CD4-positive, alpha-beta memory T cell (primary cell): ENCODE measurements at regions not wholly inside any gene's neighbourhood (a gene's known extent, or its start where the extent isn't known, plus 50 kb on each side); places are given as distances from the start of the nearest gene placed in this dataset.

ENCODE experiments used
- CTCF ChIA-PET: fragments of 350-600 bp; sonication (Branson Sonifier 250); formaldehyde crosslinking; loops from one replicate; lab custom pipeline; 2021; ENCODE audit warnings: inconsistent platforms; ENCODE audit not compliant: partially characterized antibody; lab: Charles Lee
- POLR2A ChIA-PET: fragments of 350-600 bp; sonication (Branson Sonifier 250); formaldehyde crosslinking; loops from one replicate; lab custom pipeline; 2021; ENCODE audit not compliant: partially characterized antibody; lab: Charles Lee
- DNase-seq, 5 donors: peaks; one replicate each; pipeline versions ENCODE4 v3.0.0 to v3.0.0-alpha.2; 2020 to 2022; ENCODE audit warnings: mixed read lengths in 1 of 5
- H3K27ac ChIP-seq: one replicate; pipeline ENCODE4 v1.7.0; 2013; ENCODE audit warnings: low read depth, low read length
- H3K27me3 ChIP-seq: 2 replicates; pipeline ENCODE4 v1.7.0; 2013; ENCODE audit warnings: mild to moderate bottlenecking, low read length, moderate library complexity; ENCODE audit not compliant: insufficient read depth
- H3K36me3 ChIP-seq: 2 replicates; pipeline ENCODE4 v1.7.0; 2013; ENCODE audit warnings: mild to moderate bottlenecking, low read length, moderate library complexity; ENCODE audit not compliant: insufficient read depth
- H3K4me1 ChIP-seq: 2 replicates; pipeline ENCODE4 v1.7.0; 2013; ENCODE audit warnings: mild to moderate bottlenecking, low read length, moderate library complexity; ENCODE audit not compliant: insufficient read depth
- H3K4me3 ChIP-seq, 2 donors: one replicate each; pipeline ENCODE4 v1.7.0; 2013; ENCODE audit warnings: low read length in 2 of 2, mild to moderate bottlenecking in 1 of 2
- H3K9me3 ChIP-seq, 2 donors: one replicate each; pipeline ENCODE4 v1.7.0; 2013; ENCODE audit warnings: low read length in 2 of 2, control low read depth in 1 of 2; ENCODE audit not compliant: control insufficient read depth in 1 of 2
- H3K27ac Mint-ChIP-seq, 7 donors: one replicate each; pipeline ENCODE4 v1.8.0; 2020 to 2021; ENCODE audit warnings: mixed read lengths in 7 of 7, mild to moderate bottlenecking in 6 of 7, inconsistent platforms in 3 of 7, moderate library complexity in 3 of 7
- H3K27me3 Mint-ChIP-seq, 2 donors: one replicate each; pipeline ENCODE4 v1.8.0; 2020 to 2021; ENCODE audit warnings: mixed read lengths in 2 of 2
- H3K36me3 Mint-ChIP-seq, 2 donors: one replicate each; pipeline ENCODE4 v1.8.0; 2020 to 2021; ENCODE audit warnings: mixed read lengths in 2 of 2, inconsistent platforms in 1 of 2, mild to moderate bottlenecking in 1 of 2
- H3K4me1 Mint-ChIP-seq, 4 donors: one replicate each; pipeline ENCODE4 v1.8.0; 2020 to 2021; ENCODE audit warnings: mixed read lengths in 4 of 4, mild to moderate bottlenecking in 1 of 4
- H3K4me3 Mint-ChIP-seq, 8 donors: one replicate each; pipeline ENCODE4 v1.8.0; 2020 to 2021; ENCODE audit warnings: mixed read lengths in 8 of 8, mild to moderate bottlenecking in 7 of 8, moderate library complexity in 6 of 8, inconsistent platforms in 3 of 8
- H3K9me3 Mint-ChIP-seq, 8 donors: one replicate each; pipeline ENCODE4 v1.8.0; 2020 to 2021; ENCODE audit warnings: mixed read lengths in 8 of 8, mild to moderate bottlenecking in 5 of 8, inconsistent platforms in 3 of 8, moderate library complexity in 1 of 8
- intact Hi-C: fragments of 100-400 bp; cut with micrococcal nuclease; formaldehyde crosslinking; loops from one replicate; pipeline ENCODE4 v1.15.1; 2023

DNA sequence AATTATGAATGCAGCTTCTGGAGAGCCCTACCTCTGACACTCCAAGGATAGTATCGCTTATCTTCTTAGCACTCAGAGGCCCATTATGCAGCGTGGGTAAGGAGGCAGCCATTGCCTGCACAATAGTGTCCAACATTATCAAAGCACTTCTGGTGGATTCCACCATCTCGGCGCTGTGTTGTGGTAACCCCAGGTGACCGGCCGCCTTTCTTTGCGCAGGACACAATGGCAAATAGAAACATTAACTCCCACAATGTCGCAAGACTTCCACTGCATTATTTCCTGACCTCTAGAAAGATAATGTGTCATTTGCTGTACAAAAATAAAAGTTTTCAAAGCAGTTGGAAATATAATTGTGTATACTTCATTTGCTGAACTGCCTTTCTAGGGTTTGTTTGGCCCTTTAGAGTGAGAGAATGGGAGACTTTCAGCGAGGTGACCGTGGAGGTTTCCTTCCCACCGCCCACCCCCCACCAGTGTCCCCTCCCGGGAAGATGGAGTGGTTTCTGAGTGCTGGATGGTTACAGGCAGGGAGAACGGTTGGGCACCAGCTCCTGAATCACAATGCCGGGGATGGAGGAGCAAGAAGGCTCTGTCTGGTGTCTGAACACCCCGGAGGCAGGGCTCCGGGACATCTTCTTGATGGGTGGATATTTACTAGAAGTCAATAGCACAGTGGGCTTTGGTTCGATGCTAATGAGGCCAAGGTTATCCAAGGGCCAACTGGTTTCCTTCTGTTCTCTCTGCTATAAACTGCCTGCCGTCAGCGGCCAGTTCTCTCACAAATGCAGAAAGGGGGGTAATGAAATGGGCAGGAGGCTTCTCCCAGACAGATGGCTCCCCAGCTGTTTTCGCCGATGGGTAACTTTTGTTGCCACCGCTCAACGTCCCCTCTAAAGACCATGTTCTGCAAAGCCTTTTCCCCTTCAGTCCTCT, 215.4 kb upstream of the PROX1 start:
- ChIA-PET POLR2A (no interaction called here), CTCF (interaction anchor here (0.9 kb wide), 1 partner anchor 10 kb away, joined by 3 read pairs; no protein-coding TSS in a partner anchor)

DNA sequence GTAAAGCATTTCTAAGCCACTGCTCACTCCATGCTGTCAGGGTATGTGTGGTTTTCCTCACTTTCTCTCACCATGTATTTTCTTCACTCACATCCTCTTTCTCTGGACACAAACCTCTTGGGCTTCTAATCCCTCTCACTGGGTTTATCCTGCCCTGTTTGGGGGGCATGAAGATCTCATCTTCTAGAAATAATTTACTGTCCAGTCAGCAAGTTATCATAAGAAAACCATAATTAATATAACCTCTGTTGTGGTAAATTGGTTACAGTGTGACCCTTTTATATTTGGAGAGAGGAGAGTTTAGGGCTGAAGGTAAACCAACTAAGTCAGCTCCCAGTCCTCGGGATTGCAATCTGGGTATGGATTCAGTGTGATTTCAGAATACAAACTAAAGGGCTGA, 213.8 kb upstream of the PROX1 start:
- Histone ChIP-seq H3K4me3 (no peak overlapping the region), H3K4me1 (no peaks in the 10 kb centered on the region), H3K27me3 (no peaks in the 10 kb centered on the region), H3K9me3 (no peaks in the 10 kb centered on the region), H3K36me3 (no peaks in the 10 kb centered on the region), H3K27ac (no peak overlapping the region)
- ChIA-PET POLR2A (no interaction called here), CTCF (no interaction called here)
- Mint-ChIP-seq H3K4me1 (no peaks in the 10 kb centered on the region), H3K9me3 (peaks cover 0 to 3% (median 0%) of the 10 kb centered on the region in 8 donors), H3K27ac (no peak overlapping the region), H3K27me3 (no peaks in the 10 kb centered on the region), H3K36me3 (no peaks in the 10 kb centered on the region), H3K4me3 (no peak overlapping the region)
- intact Hi-C loops, result no loop called here
- DNase-seq, result no peak

More for the DNA sequence above, 215.4 kb upstream of the PROX1 start:
- no peaks in the 10 kb centered on the region for H3K27me3 Mint-ChIP-seq
- Histone ChIP-seq H3K4me3 (no peak overlapping the region), H3K27ac (no peak overlapping the region), H3K4me1 (no peaks in the 10 kb centered on the region), H3K36me3 (no peaks in the 10 kb centered on the region), H3K9me3 (no peaks in the 10 kb centered on the region), H3K27me3 (no peaks in the 10 kb centered on the region)
- no peaks in the 10 kb centered on the region for H3K36me3 Mint-ChIP-seq
- H3K9me3 Mint-ChIP-seq, result peaks cover 0 to 3% (median 0%) of the 10 kb centered on the region in 8 donors
- no peak for DNase-seq
- intact Hi-C loops, result no loop called here
- no peaks in the 10 kb centered on the region for H3K4me1 Mint-ChIP-seq
- no peak overlapping the region for H3K27ac Mint-ChIP-seq
- H3K4me3 Mint-ChIP-seq, result no peak overlapping the region

DNA sequence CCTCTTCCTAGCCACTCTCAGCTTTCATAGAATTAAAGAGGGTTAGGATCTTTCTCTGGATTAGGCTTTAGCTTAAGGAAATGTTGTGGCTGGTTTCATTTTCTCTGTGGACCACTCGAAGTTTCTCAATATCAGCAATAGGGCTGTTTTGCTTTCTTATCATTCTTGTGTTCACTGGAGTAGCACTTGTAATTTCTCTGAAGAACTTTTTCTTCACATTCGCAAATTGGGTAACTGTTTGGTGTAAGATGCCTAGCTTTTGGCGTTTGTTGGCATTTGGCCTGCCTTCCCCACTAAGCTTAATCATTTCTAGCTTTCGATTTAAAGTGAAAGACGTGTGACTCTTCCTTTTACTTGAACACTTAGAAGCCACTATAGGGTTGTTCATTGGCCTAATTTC, 210.8 kb upstream of the PROX1 start:
- Histone ChIP-seq H3K27ac (no peak overlapping the region), H3K36me3 (no peaks in the 10 kb centered on the region), H3K4me1 (no peaks in the 10 kb centered on the region), H3K9me3 (no peaks in the 10 kb centered on the region), H3K27me3 (no peaks in the 10 kb centered on the region), H3K4me3 (no peak overlapping the region)
- no peaks in the 10 kb centered on the region for H3K4me1 Mint-ChIP-seq
- no peak for DNase-seq
- CTCF ChIA-PET, result no interaction called here
- POLR2A ChIA-PET, result no interaction called here
- no peak overlapping the region for H3K27ac Mint-ChIP-seq
- intact Hi-C loops, result no loop called here
- H3K36me3 Mint-ChIP-seq, result no peaks in the 10 kb centered on the region
- H3K27me3 Mint-ChIP-seq, result no peaks in the 10 kb centered on the region
- H3K9me3 Mint-ChIP-seq, result peaks cover 0 to 9% (median 1%) of the 10 kb centered on the region in 8 donors
- H3K4me3 Mint-ChIP-seq, result no peak overlapping the region

DNA sequence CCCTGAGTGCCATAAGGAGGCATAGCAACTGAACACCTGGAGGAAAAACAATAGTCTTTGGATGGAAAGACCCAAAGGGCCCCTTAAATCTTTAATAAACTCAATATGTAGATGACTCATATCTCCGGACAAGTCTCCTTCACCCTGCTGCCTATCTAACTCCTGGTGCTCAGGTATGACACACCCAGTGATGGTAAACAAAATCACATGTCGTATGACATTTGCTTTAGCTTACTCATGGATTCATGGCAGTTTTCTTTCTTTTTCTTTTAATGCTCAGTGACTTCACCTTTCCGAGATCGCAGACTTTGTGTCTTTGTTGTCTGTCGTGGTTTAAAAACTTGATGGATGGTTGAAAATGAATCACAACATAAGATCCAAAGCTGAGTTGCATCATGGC, 208.5 kb upstream of the PROX1 start:
- peaks cover 0 to 9% (median 1%) of the 10 kb centered on the region in 8 donors for H3K9me3 Mint-ChIP-seq
- POLR2A ChIA-PET, result no interaction called here
- Histone ChIP-seq H3K4me1 (no peaks in the 10 kb centered on the region), H3K36me3 (no peaks in the 10 kb centered on the region), H3K27me3 (no peaks in the 10 kb centered on the region), H3K9me3 (no peaks in the 10 kb centered on the region), H3K27ac (no peak overlapping the region), H3K4me3 (no peak overlapping the region)
- H3K27me3 Mint-ChIP-seq, result peaks cover 0 to 2% of the 10 kb centered on the region in 2 donors
- H3K4me1 Mint-ChIP-seq, result peaks cover 0 to 12% (median 6%) of the 10 kb centered on the region in 4 donors
- CTCF ChIA-PET, result no interaction called here
- intact Hi-C loops, result no loop called here
- no peak overlapping the region for H3K27ac Mint-ChIP-seq
- no peak for DNase-seq
- no peak overlapping the region for H3K4me3 Mint-ChIP-seq
- no peaks in the 10 kb centered on the region for H3K36me3 Mint-ChIP-seq

DNA sequence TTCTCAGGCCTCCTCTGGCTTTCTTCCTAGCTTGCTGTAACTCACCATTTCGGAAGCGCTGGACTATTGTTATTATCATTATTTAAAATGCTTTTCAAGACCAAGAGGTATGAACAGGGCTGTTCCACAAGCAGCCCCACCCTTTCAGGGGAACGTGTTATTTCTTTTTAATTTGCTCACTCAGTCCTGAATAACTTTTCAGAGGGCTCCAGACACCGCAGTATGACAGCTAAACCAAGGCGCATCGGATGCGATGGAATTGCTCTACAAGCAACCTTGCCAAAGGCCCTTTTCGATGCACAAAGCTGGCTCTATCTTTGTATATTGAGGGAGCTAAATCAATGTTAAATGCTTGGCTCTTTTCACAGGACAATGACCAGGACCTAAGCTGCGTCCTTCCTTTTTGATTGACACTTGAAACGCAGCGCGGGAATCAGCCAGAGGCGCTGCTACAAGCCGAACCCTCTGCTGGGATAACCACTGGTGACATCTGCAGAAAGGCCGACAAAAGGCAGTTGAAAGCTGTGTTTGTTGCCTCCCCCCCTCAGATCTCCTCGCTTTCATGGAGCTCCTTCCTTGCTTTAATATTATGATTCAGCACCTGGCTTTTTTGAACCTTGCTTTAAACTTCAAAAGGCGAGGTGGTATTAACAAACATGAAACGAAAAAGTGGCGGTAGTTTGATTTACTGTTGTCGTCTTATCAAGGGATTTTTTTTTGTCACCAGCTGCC, 204.7 kb upstream of the PROX1 start:
- Mint-ChIP-seq H3K4me1 (peaks cover 0 to 13% (median 6%) of the 10 kb centered on the region in 4 donors), H3K27ac (no peak overlapping the region), H3K36me3 (no peaks in the 10 kb centered on the region), H3K27me3 (peaks cover 0 to 2% of the 10 kb centered on the region in 2 donors), H3K4me3 (peak overlapping the region in 4 of 8 donors; percentile 0 to 74 (median 49)), H3K9me3 (peaks cover 0 to 9% (median 2%) of the 10 kb centered on the region in 8 donors)
- ChIA-PET POLR2A (interaction anchor here (0.9 to 1.7 kb wide), 2 partner anchors 21 to 69 kb away, joined by 3 read pairs; no protein-coding TSS in a partner anchor), CTCF (interaction anchor here (1.6 kb wide), 1 partner anchor 113 kb away, joined by 5 read pairs; no protein-coding TSS in a partner anchor)
- Histone ChIP-seq H3K27ac (no peak overlapping the region), H3K4me1 (no peaks in the 10 kb centered on the region), H3K9me3 (no peaks in the 10 kb centered on the region), H3K36me3 (no peaks in the 10 kb centered on the region), H3K27me3 (no peaks in the 10 kb centered on the region), H3K4me3 (no peak overlapping the region)
- intact Hi-C loops, result loop anchor here (10.0 kb wide), 1 partner anchor 202 kb away; the partner anchor contains the start of gene PROX1
- DNase-seq, result peak in 2 of 5 donors; percentile 0 to 2

DNA sequence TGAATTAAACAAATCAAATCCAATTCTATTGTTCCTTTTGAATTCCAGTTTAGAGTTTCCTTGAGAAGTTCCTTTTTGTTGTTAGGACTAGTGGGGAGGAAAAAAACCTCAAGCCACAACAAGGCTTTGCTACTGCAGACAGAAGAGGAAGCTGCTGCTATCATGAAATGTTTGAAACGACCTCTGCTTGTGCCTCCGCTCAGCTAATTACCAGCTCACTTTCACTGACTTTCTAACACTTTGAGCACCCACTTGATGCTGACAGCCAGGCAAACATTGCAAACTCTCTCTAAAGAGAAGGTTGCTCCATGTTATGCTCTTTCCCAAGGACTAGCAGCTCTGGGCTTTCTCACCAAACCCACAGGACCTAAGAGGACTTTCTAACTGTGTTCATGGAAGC, 203.9 kb upstream of the PROX1 start:
- H3K27me3 Mint-ChIP-seq, result peaks cover 0 to 2% of the 10 kb centered on the region in 2 donors
- no peaks in the 10 kb centered on the region for H3K27me3 ChIP-seq
- peak overlapping the region in 4 of 8 donors; percentile 21 to 75 (median 70) for H3K4me3 Mint-ChIP-seq
- H3K9me3 Mint-ChIP-seq, result peaks cover 0 to 9% (median 2%) of the 10 kb centered on the region in 8 donors
- no peaks in the 10 kb centered on the region for H3K9me3 ChIP-seq
- no peak overlapping the region for H3K4me3 ChIP-seq
- H3K4me1 Mint-ChIP-seq, result peaks cover 0 to 13% (median 6%) of the 10 kb centered on the region in 4 donors
- CTCF ChIA-PET, result interaction anchor here (1.6 kb wide), 1 partner anchor 114 kb away, joined by 5 read pairs; no protein-coding TSS in a partner anchor
- no peaks in the 10 kb centered on the region for H3K36me3 ChIP-seq
- intact Hi-C loops, result loop anchor here (1.0 to 10.0 kb wide), 2 partner anchors 68 to 201 kb away; partner anchors contain the start of gene PROX1
- peak in 4 of 5 donors; percentile 11 to 20 (median 16) for DNase-seq
- peak overlapping the region in 1 of 7 donors; percentile 52 for H3K27ac Mint-ChIP-seq
- H3K27ac ChIP-seq, result no peak overlapping the region
- H3K36me3 Mint-ChIP-seq, result no peaks in the 10 kb centered on the region
- H3K4me1 ChIP-seq, result no peaks in the 10 kb centered on the region
- POLR2A ChIA-PET, result interaction anchor here (0.6 to 1.7 kb wide), 3 partner anchors 22 to 93 kb away, joined by 3 read pairs; no protein-coding TSS in a partner anchor
